ENCODE measurements at regions not wholly inside any gene's neighbourhood (a gene's known extent, or its start where the extent isn't known, plus 50 kb on each side); places are given as distances from the start of the nearest gene placed in this dataset.
"Not testable (repeated sequence)": the region's sequence is repeated elsewhere in the genome, so short reads cannot be mapped to it uniquely, and the experiment has no call there.

GRCh38 chr6:50549026-50549425 is 164.3 kb upstream of the TFAP2D start:
- H3K36me3 ChIP-seq = no peaks in the 10 kb centered on the region
- H3K4me1 ChIP-seq = no peaks in the 10 kb centered on the region
- H3K27ac ChIP-seq = no peak overlapping the region
- no peaks in the 10 kb centered on the region for H3K27me3 ChIP-seq
- WGBS, 2 donors (ENCODE audit: low coverage in 1 of 2) = 50 to 52% methylated on average over 2 of the region's 2 CpGs
- in situ Hi-C loops (cut with MboI; ENCODE audit: low pct_ligation_motif_present in 1 of 4, low pct_unique_long_range_greater_than_20kb in 1 of 4, low sequenced_read_pairs in 3 of 4) = no loop called here
- no peak overlapping the region for H3K4me3 ChIP-seq
- intact Hi-C loops (cut with DNase I; ENCODE audit: low total_unique reads) = no loop called here
- DNase-seq = no peak
- TF ChIP-seq POLR2AphosphoS5 (IDR thresholded peaks at IDR 0.05) = no peak
- TF ChIP-seq POLR2A (IDR thresholded peaks at IDR 0.05) = no peak
- TF ChIP-seq CTCF (IDR thresholded peaks at IDR 0.05) = no peak
- TF ChIP-seq EP300 (IDR thresholded peaks at IDR 0.05; ENCODE audit: low read depth) = no peak
- H3K9me3 ChIP-seq = no peaks in the 10 kb centered on the region

- Histone ChIP-seq H3K4me3 (no peak overlapping the region), H3K27me3 (no peaks in the 10 kb centered on the region), H3K27ac (no peak overlapping the region), H3K4me1 (no peaks in the 10 kb centered on the region), H3K36me3 (no peaks in the 10 kb centered on the region), H3K9me3 (no peaks in the 10 kb centered on the region)
- TF ChIP-seq EP300 (IDR thresholded peaks at IDR 0.05; ENCODE audit: low read depth) = no peak
- TF ChIP-seq POLR2A (IDR thresholded peaks at IDR 0.05) = no peak
- TF ChIP-seq POLR2AphosphoS5 (IDR thresholded peaks at IDR 0.05) = no peak
- no peak for TF ChIP-seq CTCF (IDR thresholded peaks at IDR 0.05)
- intact Hi-C loops (cut with DNase I; ENCODE audit: low total_unique reads) (no loop called here), in situ Hi-C loops (cut with MboI; ENCODE audit: low pct_ligation_motif_present in 1 of 4, low pct_unique_long_range_greater_than_20kb in 1 of 4, low sequenced_read_pairs in 3 of 4) (no loop called here)
- no peak for DNase-seq
Measured at GRCh38 chr6:50549475-50549874, 163.9 kb upstream of the TFAP2D start.

- WGBS, 2 donors (ENCODE audit: low coverage in 1 of 2) = 59 to 63% methylated on average over 2 of the region's 2 CpGs
- Histone ChIP-seq H3K9me3 (no peaks in the 10 kb centered on the region), H3K4me1 (no peaks in the 10 kb centered on the region), H3K27ac (no peak overlapping the region), H3K36me3 (no peaks in the 10 kb centered on the region), H3K27me3 (no peaks in the 10 kb centered on the region), H3K4me3 (no peak overlapping the region)
- in situ Hi-C loops (cut with MboI; ENCODE audit: low pct_ligation_motif_present in 1 of 4, low pct_unique_long_range_greater_than_20kb in 1 of 4, low sequenced_read_pairs in 3 of 4) (no loop called here), intact Hi-C loops (cut with DNase I; ENCODE audit: low total_unique reads) (no loop called here)
- no peak for TF ChIP-seq EP300 (IDR thresholded peaks at IDR 0.05; ENCODE audit: low read depth)
- no peak for TF ChIP-seq POLR2A (IDR thresholded peaks at IDR 0.05)
- TF ChIP-seq CTCF (IDR thresholded peaks at IDR 0.05) = no peak
- TF ChIP-seq POLR2AphosphoS5 (IDR thresholded peaks at IDR 0.05) = no peak
- DNase-seq = no peak
Measured at GRCh38 chr6:50555982-50556381, 157.3 kb upstream of the TFAP2D start.

GRCh38 chr6:50565004-50565403 is 148.3 kb upstream of the TFAP2D start:
- in situ Hi-C loops (cut with MboI; ENCODE audit: low pct_ligation_motif_present in 1 of 4, low pct_unique_long_range_greater_than_20kb in 1 of 4, low sequenced_read_pairs in 3 of 4) (no loop called here), intact Hi-C loops (cut with DNase I; ENCODE audit: low total_unique reads) (no loop called here)
- TF ChIP-seq POLR2A (IDR thresholded peaks at IDR 0.05) = no peak
- TF ChIP-seq POLR2AphosphoS5 (IDR thresholded peaks at IDR 0.05) = no peak
- TF ChIP-seq EP300 (IDR thresholded peaks at IDR 0.05; ENCODE audit: low read depth) = no peak
- no peak for TF ChIP-seq CTCF (IDR thresholded peaks at IDR 0.05)
- 73 to 89% methylated on average over 1 of the region's 1 CpG for WGBS, 2 donors (ENCODE audit: low coverage in 1 of 2)
- DNase-seq = no peak
- Histone ChIP-seq H3K27ac (no peak overlapping the region), H3K36me3 (no peaks in the 10 kb centered on the region), H3K4me1 (no peaks in the 10 kb centered on the region), H3K9me3 (no peaks in the 10 kb centered on the region), H3K27me3 (no peaks in the 10 kb centered on the region), H3K4me3 (no peak overlapping the region)

GRCh38 chr6:50571230-50571629 is 142.1 kb upstream of the TFAP2D start:
- H3K4me3 ChIP-seq = not testable (repeated sequence)

More at GRCh38 chr6:50571230-50571629, 142.1 kb upstream of the TFAP2D start:
- H3K9me3 ChIP-seq; intact Hi-C loops (cut with DNase I; ENCODE audit: low total_unique reads); H3K27me3 ChIP-seq; H3K36me3 ChIP-seq; in situ Hi-C loops (cut with MboI; ENCODE audit: low pct_ligation_motif_present in 1 of 4, low pct_unique_long_range_greater_than_20kb in 1 of 4, low sequenced_read_pairs in 3 of 4); DNase-seq; H3K4me1 ChIP-seq; H3K27ac ChIP-seq: not testable (repeated sequence)
- WGBS, 2 donors (ENCODE audit: low coverage in 1 of 2) = 77 to 89% methylated on average over 2 of the region's 2 CpGs
